Stimulated activated CD4-positive, alpha-beta T cell treated with anti-CD3 and anti-CD28 coated beads, TNF-alpha, amount 100 ng/mL, for 48 hours (primary cell): ENCODE measurements at regions not wholly inside any gene's neighbourhood (a gene's known extent, or its start where the extent isn't known, plus 50 kb on each side); places are given as distances from the start of the nearest gene placed in this dataset.
"Not testable (repeated sequence)": the region's sequence is repeated elsewhere in the genome, so short reads cannot be mapped to it uniquely, and the experiment has no call there.

Source experiments
- DNase-seq, 3 donors: peaks; one replicate each; pipeline ENCODE4 v3.0.0-alpha.2; 2020; ENCODE audit warnings: low read depth in 3 of 3

GRCh38 chr2:2797797-2798196, 466.7 kb upstream of the MYT1L start:
- no peak for DNase-seq

GRCh38 chr2:2796207-2796606, 465.1 kb upstream of the MYT1L start:
- DNase-seq: no peak

GRCh38 chr2:2795438-2796091, 464.5 kb upstream of the MYT1L start:
- no peak for DNase-seq

GRCh38 chr2:2793925-2794560, 463.0 kb upstream of the MYT1L start:
- DNase-seq: no peak

- no peak for DNase-seq
Measured at GRCh38 chr2:2793514-2793913, 462.4 kb upstream of the MYT1L start.

- no peak for DNase-seq
Measured at GRCh38 chr2:2791606-2792005, 460.5 kb upstream of the MYT1L start.

- DNase-seq: no peak
Measured at GRCh38 chr2:2791031-2791430, 460.0 kb upstream of the MYT1L start.

- no peak for DNase-seq
Measured at GRCh38 chr2:2788076-2788475, 457.0 kb upstream of the MYT1L start.

GRCh38 chr2:2787301-2787907, 456.3 kb upstream of the MYT1L start:
- no peak for DNase-seq

- no peak for DNase-seq
Measured at GRCh38 chr2:2782007-2782406, 450.9 kb upstream of the MYT1L start.

GRCh38 chr2:2779727-2780126, 448.7 kb upstream of the MYT1L start:
- DNase-seq: no peak

GRCh38 chr2:2777876-2778275, 446.8 kb upstream of the MYT1L start:
- no peak for DNase-seq

GRCh38 chr2:2777213-2777612, 446.1 kb upstream of the MYT1L start:
- DNase-seq: no peak

- no peak for DNase-seq
Measured at GRCh38 chr2:2775018-2775417, 443.9 kb upstream of the MYT1L start.

- DNase-seq: no peak
Measured at GRCh38 chr2:2773692-2774091, 442.6 kb upstream of the MYT1L start.

GRCh38 chr2:2773080-2773479, 442.0 kb upstream of the MYT1L start:
- not testable (repeated sequence) for DNase-seq

- no peak for DNase-seq
Measured at GRCh38 chr2:2771721-2772411, 440.8 kb upstream of the MYT1L start.

GRCh38 chr2:2769481-2770431, 438.7 kb upstream of the MYT1L start:
- no peak for DNase-seq

GRCh38 chr2:2768476-2768875, 437.4 kb upstream of the MYT1L start:
- no peak for DNase-seq

GRCh38 chr2:2767837-2768236, 436.8 kb upstream of the MYT1L start:
- no peak for DNase-seq

- DNase-seq: no peak
Measured at GRCh38 chr2:2765839-2766495, 434.9 kb upstream of the MYT1L start.
